ENCODE measurements at regions not wholly inside any gene's neighbourhood (a gene's known extent, or its start where the extent isn't known, plus 50 kb on each side); places are given as distances from the start of the nearest gene placed in this dataset.

DNA sequence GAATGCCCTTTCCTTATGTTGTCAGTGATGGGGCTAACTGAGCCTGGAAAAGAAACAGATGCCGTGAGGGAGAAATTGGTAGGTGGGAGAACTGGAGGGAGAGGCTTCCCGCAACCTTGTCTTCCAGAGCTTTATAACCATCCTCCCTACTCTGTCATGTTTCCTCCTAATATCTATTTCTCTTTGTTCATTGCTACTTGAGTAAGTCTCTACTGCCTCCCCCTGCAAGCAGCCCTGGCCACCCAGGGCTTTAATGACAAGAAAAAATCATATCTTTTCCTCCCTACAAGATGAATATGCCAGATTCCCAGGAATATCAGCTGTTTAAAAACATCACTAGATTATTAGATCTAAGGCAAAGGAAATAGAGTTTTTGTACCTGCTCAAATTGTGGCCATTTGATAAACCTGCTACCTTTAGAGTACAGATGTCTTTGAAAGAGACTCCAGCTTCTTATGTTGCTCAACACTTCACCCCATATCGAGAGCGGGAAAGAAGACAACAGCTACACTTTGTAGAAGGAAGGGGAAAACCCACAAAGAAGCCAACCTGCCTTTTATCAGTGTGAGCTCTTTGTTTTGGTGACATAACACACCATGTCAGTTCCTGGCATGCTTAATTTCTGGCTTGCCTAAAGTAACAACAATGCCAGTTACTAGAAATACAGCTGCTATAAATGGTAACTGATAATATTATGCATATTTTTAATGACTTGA lies 186.6 kb upstream of the LEF1 start:
- H3K27ac ChIP-seq (ENCODE audit: low read depth, low read length): no peak overlapping the region
- no peak overlapping the region for H3K4me3 ChIP-seq (ENCODE audit: low read depth, low read length)
- H3K27me3 ChIP-seq (ENCODE audit: control insufficient read depth, insufficient read depth, low read length): peaks cover 14% of the 10 kb centered on the region
- TF ChIP-seq, protein P1, sequence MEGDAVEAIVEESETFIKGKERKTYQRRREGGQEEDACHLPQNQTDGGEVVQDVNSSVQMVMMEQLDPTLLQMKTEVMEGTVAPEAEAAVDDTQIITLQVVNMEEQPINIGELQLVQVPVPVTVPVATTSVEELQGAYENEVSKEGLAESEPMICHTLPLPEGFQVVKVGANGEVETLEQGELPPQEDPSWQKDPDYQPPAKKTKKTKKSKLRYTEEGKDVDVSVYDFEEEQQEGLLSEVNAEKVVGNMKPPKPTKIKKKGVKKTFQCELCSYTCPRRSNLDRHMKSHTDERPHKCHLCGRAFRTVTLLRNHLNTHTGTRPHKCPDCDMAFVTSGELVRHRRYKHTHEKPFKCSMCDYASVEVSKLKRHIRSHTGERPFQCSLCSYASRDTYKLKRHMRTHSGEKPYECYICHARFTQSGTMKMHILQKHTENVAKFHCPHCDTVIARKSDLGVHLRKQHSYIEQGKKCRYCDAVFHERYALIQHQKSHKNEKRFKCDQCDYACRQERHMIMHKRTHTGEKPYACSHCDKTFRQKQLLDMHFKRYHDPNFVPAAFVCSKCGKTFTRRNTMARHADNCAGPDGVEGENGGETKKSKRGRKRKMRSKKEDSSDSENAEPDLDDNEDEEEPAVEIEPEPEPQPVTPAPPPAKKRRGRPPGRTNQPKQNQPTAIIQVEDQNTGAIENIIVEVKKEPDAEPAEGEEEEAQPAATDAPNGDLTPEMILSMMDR (IDR thresholded peaks at IDR 0.05; ENCODE audit: low read depth, low read length): no peak
- CTCF ChIA-PET: no interaction called here
- no peaks in the 10 kb centered on the region for H3K9me3 ChIP-seq (ENCODE audit: control insufficient read depth, insufficient read depth, low read length)
- POLR2A ChIA-PET: no interaction called here
- no peak for DNase-seq (ENCODE audit: low read depth, low spot score)

DNA sequence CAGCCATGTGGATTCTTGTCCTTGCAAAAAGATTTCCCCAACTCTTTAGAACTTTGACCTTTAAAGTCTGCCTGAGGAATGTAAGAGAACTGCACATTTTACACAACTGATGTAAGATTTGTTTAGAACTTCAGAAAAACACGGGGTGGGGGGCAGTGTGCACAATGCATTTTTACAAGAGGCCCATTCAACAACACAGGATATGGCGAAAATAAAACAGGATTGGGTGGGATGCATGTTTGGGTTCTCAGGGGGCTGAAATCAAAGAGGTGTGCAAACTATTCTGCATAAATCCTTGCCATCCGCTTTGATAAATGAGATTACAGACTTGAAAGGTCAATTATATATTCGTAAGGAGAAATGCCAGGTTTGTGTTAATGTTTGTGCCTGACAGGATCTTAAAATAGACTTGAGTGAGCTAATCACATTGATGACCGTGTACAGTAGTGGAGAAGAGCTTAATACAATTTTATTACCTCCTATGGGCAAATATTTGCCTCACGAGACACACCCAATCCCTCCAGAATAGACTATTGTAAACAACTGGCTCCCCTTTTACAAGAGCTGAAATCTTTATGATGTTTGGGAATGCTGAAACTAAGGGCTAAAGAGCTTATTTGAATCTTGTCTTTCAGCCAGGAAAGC lies 184.1 kb upstream of the LEF1 start:
- Histone ChIP-seq H3K27ac (ENCODE audit: low read depth, low read length) (no peak overlapping the region), H3K4me3 (ENCODE audit: low read depth, low read length) (no peak overlapping the region), H3K9me3 (ENCODE audit: control insufficient read depth, insufficient read depth, low read length) (no peaks in the 10 kb centered on the region; the same call in 1 of the 2 replicates), H3K27me3 (ENCODE audit: control insufficient read depth, insufficient read depth, low read length) (peaks cover 6% of the 10 kb centered on the region)
- DNase-seq (ENCODE audit: low read depth, low spot score): no peak
- POLR2A ChIA-PET: interaction anchor here (0.6 kb wide), 1 partner anchor 726 kb away, joined by 3 read pairs; no protein-coding TSS in a partner anchor
- CTCF ChIA-PET: no interaction called here
- TF ChIP-seq, protein P1 (IDR thresholded peaks at IDR 0.05; ENCODE audit: low read depth, low read length): no peak

DNA sequence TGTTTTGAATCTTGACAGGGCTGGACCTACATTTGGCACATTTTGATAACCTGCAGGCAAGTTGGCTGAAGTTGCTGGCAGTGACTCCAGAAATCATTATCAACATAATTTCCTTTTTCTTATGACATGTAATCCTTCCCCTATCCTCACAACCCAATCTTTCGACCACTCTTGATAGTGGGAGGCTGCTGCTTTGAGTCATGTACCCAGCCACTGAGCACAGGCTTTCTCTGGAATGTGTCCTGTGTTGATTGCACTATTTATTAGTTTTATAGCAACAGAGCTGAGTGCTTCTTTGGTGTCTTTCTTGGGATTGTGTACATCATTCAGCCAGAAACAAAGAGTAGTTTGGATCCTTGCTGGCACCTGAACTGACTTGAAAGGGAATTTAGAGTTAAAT lies 183.1 kb upstream of the LEF1 start:
- Histone ChIP-seq H3K4me3 (ENCODE audit: low read depth, low read length) (no peak overlapping the region), H3K27me3 (ENCODE audit: control insufficient read depth, insufficient read depth, low read length) (peaks cover 6% of the 10 kb centered on the region), H3K27ac (ENCODE audit: low read depth, low read length) (no peak overlapping the region), H3K9me3 (ENCODE audit: control insufficient read depth, insufficient read depth, low read length) (no peaks in the 10 kb centered on the region; the same call in 1 of the 2 replicates)
- TF ChIP-seq, protein P1 (IDR thresholded peaks at IDR 0.05; ENCODE audit: low read depth, low read length): no peak
- DNase-seq (ENCODE audit: low read depth, low spot score): no peak
- CTCF ChIA-PET: no interaction called here
- POLR2A ChIA-PET: no interaction called here

DNA sequence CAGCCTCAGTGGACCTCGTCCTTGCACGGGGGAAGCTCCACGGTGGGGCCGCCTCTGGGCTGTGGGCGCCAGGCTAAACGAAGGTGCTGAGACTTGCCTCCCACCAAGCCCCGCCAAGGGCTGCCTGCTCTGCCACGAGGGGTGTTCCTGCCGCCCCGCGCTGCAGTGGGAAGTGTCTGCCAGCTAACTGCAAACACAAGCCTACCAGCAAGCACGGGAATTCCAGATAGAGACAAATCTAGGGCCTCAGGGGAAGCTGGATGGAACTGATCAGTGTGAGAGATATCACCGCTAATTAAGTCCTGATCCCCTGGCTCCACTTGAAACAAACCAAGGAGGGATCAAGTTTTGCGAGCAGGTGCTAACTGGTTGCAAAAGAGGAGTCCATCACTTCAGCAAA lies 181.6 kb upstream of the LEF1 start:
- H3K27ac ChIP-seq (ENCODE audit: low read depth, low read length): no peak overlapping the region
- peaks cover 6% of the 10 kb centered on the region for H3K27me3 ChIP-seq (ENCODE audit: control insufficient read depth, insufficient read depth, low read length)
- no peaks in the 10 kb centered on the region; the same call in 1 of the 2 replicates for H3K9me3 ChIP-seq (ENCODE audit: control insufficient read depth, insufficient read depth, low read length)
- H3K4me3 ChIP-seq (ENCODE audit: low read depth, low read length): no peak overlapping the region
- POLR2A ChIA-PET: no interaction called here
- no peak for DNase-seq (ENCODE audit: low read depth, low spot score)
- TF ChIP-seq, protein P1 (IDR thresholded peaks at IDR 0.05; ENCODE audit: low read depth, low read length): no peak
- CTCF ChIA-PET: no interaction called here

DNA sequence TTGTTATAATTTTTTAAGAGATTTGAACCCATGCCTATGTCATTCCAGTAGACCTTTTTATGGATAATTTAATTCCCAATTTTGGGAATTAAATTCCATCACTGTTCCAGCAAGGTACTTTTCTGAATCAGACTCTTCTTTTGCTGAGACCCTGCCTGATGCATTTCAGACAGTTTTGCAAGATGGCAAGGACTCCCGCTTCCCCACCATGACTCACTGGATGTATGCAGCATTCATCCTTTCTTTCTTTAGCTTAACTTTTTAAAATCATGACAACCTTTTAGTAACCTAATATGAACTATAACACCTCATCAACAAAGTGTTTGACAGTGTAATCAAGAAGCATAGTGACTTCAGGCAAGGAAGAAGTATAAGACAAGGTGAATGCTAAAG lies 178.1 kb upstream of the LEF1 start:
- H3K9me3 ChIP-seq (ENCODE audit: control insufficient read depth, insufficient read depth, low read length): no peaks in the 10 kb centered on the region; the same call in 1 of the 2 replicates
- POLR2A ChIA-PET: no interaction called here
- CTCF ChIA-PET: no interaction called here
- TF ChIP-seq, protein P1 (IDR thresholded peaks at IDR 0.05; ENCODE audit: low read depth, low read length): no peak
- no peaks in the 10 kb centered on the region for H3K27me3 ChIP-seq (ENCODE audit: control insufficient read depth, insufficient read depth, low read length)
- H3K27ac ChIP-seq (ENCODE audit: low read depth, low read length): no peak overlapping the region
- DNase-seq (ENCODE audit: low read depth, low spot score): no peak
- H3K4me3 ChIP-seq (ENCODE audit: low read depth, low read length): no peak overlapping the region
